Thyroid gland (tissue), 4 donors: ENCODE measurements at regions not wholly inside any gene's neighbourhood (a gene's known extent, or its start where the extent isn't known, plus 50 kb on each side); places are given as distances from the start of the nearest gene placed in this dataset.

Source experiments
- DNase-seq, 2 donors: peaks; one replicate each; pipeline ENCODE4 v3.0.0-alpha.2; 2019
- H3K27ac ChIP-seq, 3 donors: fragments of 200-600 bp; sonication (generic); 1 replicate in 2 of 3; 2 replicates in 1 of 3; pipeline ENCODE4 v1.5.1; 2016 to 2019; ENCODE audit warnings: mild to moderate bottlenecking in 1 of 3, moderate library complexity in 1 of 3
- H3K27me3 ChIP-seq: fragments of 200-600 bp; sonication (generic); one replicate; pipeline ENCODE4 v1.5.1; 2019
- H3K36me3 ChIP-seq, 2 donors: fragments of 200-600 bp; sonication (generic); one replicate each; pipeline ENCODE4 v1.5.1; 2016 to 2019
- H3K4me1 ChIP-seq, 2 donors: fragments of 200-600 bp; sonication (generic); one replicate each; pipeline ENCODE4 v1.5.1; 2017 to 2019
- H3K4me3 ChIP-seq, 3 donors: fragments of 200-600 bp; sonication (generic); replicated peaks in 1 of 3; 1 replicate in 2 of 3; 2 replicates in 1 of 3; pipeline ENCODE4 v1.5.1; 2016; ENCODE audit warnings: mild to moderate bottlenecking in 1 of 3
- H3K9me3 ChIP-seq: fragments of 200-600 bp; sonication (generic); one replicate; pipeline ENCODE4 v1.5.1; 2017
- CTCF ChIP-seq, 6 experiments: fragments of 200-600 bp in 3 of 6; fragments of 450-650 bp in 3 of 6; sonication (generic) in 3 of 6; IDR thresholded peaks; one replicate each; pipeline ENCODE4 v1.5.1; 2016 to 2019; ENCODE audit warnings: antibody characterized with exemption in 6 of 6, mild to moderate bottlenecking in 2 of 6, inconsistent platforms in 1 of 6, moderate library complexity in 1 of 6
- POLR2A ChIP-seq, 2 donors: fragments of 450-650 bp; IDR thresholded peaks; one replicate each; pipeline ENCODE4 v1.6.1; 2017; ENCODE audit warnings: antibody characterized with exemption in 2 of 2, mild to moderate bottlenecking in 2 of 2, moderate library complexity in 1 of 2
- WGBS, 2 donors: methylation state at CpG; one replicate each; pipeline ENCODE4 v1.1.5; 2017; 5-methylcytosine and 5-hydroxymethylcytosine counted together
- intact Hi-C: fragments of 100-400 bp; cut with DNase I; formaldehyde crosslinking; loops from one replicate; pipeline ENCODE4 v1.15.1; 2023

- H3K4me3 ChIP-seq = no peak overlapping the region
- H3K27ac ChIP-seq = no peak overlapping the region
- no peaks in the 10 kb centered on the region for H3K4me1 ChIP-seq
- WGBS, 2 donors = 94% methylated on average over 3 of the region's 3 CpGs
- intact Hi-C loops = no loop called here
- H3K36me3 ChIP-seq = no peaks in the 10 kb centered on the region
- H3K27me3 ChIP-seq = no peaks in the 10 kb centered on the region
- TF ChIP-seq POLR2A (IDR thresholded peaks at IDR 0.05) (no peak), CTCF (IDR thresholded peaks at IDR 0.05) (no peak)
- DNase-seq = no peak
- no peaks in the 10 kb centered on the region for H3K9me3 ChIP-seq
Observed at GRCh38 chr1:79362470-79362869, 355.9 kb upstream of the ADGRL4 start.

- no peak overlapping the region for H3K27ac ChIP-seq
- H3K36me3 ChIP-seq = no peaks in the 10 kb centered on the region
- no peaks in the 10 kb centered on the region for H3K27me3 ChIP-seq
- H3K4me3 ChIP-seq = no peak overlapping the region
- H3K9me3 ChIP-seq = no peaks in the 10 kb centered on the region
- H3K4me1 ChIP-seq = no peaks in the 10 kb centered on the region
- no peak for DNase-seq
- WGBS, 2 donors = 74 to 77% methylated on average over 4 of the region's 4 CpGs
- no peak for TF ChIP-seq POLR2A (IDR thresholded peaks at IDR 0.05)
- no peak for TF ChIP-seq CTCF (IDR thresholded peaks at IDR 0.05)
- intact Hi-C loops = no loop called here
Observed at GRCh38 chr1:79355090-79355489, 348.6 kb upstream of the ADGRL4 start.

- H3K27ac ChIP-seq = no peak overlapping the region
- H3K4me1 ChIP-seq = no peaks in the 10 kb centered on the region
- DNase-seq = peak; percentile 14 to 38
- H3K27me3 ChIP-seq = no peaks in the 10 kb centered on the region
- 51 to 62% methylated on average over 4 of the region's 4 CpGs for WGBS, 2 donors
- intact Hi-C loops = loop anchor here (5.0 kb wide), 1 partner anchor 511 kb away; no protein-coding TSS in a partner anchor
- TF ChIP-seq POLR2A (IDR thresholded peaks at IDR 0.05) (no peak), CTCF (IDR thresholded peaks at IDR 0.05) (peak in 3 of 6 experiments; percentile 41 to 49 (median 48))
- no peak overlapping the region for H3K4me3 ChIP-seq
- no peaks in the 10 kb centered on the region for H3K9me3 ChIP-seq
- no peaks in the 10 kb centered on the region for H3K36me3 ChIP-seq
Observed at GRCh38 chr1:79353224-79353623, 346.7 kb upstream of the ADGRL4 start.

- no peak overlapping the region for H3K27ac ChIP-seq
- no peaks in the 10 kb centered on the region for H3K36me3 ChIP-seq
- DNase-seq = no peak
- H3K27me3 ChIP-seq = no peaks in the 10 kb centered on the region
- TF ChIP-seq POLR2A (IDR thresholded peaks at IDR 0.05) (no peak), CTCF (IDR thresholded peaks at IDR 0.05) (no peak)
- intact Hi-C loops = no loop called here
- no peaks in the 10 kb centered on the region for H3K4me1 ChIP-seq
- H3K9me3 ChIP-seq = no peaks in the 10 kb centered on the region
- WGBS, 2 donors = 89 to 93% methylated on average over 3 of the region's 3 CpGs
- H3K4me3 ChIP-seq = no peak overlapping the region
Observed at GRCh38 chr1:79326875-79327274, 320.3 kb upstream of the ADGRL4 start.

GRCh38 chr1:79325705-79326104 is 319.2 kb upstream of the ADGRL4 start:
- Histone ChIP-seq H3K36me3 (no peaks in the 10 kb centered on the region), H3K9me3 (no peaks in the 10 kb centered on the region), H3K27me3 (no peaks in the 10 kb centered on the region), H3K27ac (no peak overlapping the region), H3K4me3 (no peak overlapping the region), H3K4me1 (no peaks in the 10 kb centered on the region)
- TF ChIP-seq POLR2A (IDR thresholded peaks at IDR 0.05) (no peak), CTCF (IDR thresholded peaks at IDR 0.05) (no peak)
- intact Hi-C loops = no loop called here
- DNase-seq = no peak
